GM18909 (cell line): ENCODE measurements at regions not wholly inside any gene's neighbourhood (a gene's known extent, or its start where the extent isn't known, plus 50 kb on each side); places are given as distances from the start of the nearest gene placed in this dataset.
"Not testable (repeated sequence)": the region's sequence is repeated elsewhere in the genome, so short reads cannot be mapped to it uniquely, and the experiment has no call there.

Experiments
- ATAC-seq: cut with Tn5 transposase; IDR thresholded peaks from one replicate; pipeline ENCODE4 v1.9.1; 2021; ENCODE audit warnings: mild to moderate bottlenecking; ENCODE audit not compliant: unreplicated experiment, poor library complexity

- ATAC-seq: no peak
Observed at GRCh38 chr18:60069145-60069544, 169.3 kb downstream of the PMAIP1 start.

DNA sequence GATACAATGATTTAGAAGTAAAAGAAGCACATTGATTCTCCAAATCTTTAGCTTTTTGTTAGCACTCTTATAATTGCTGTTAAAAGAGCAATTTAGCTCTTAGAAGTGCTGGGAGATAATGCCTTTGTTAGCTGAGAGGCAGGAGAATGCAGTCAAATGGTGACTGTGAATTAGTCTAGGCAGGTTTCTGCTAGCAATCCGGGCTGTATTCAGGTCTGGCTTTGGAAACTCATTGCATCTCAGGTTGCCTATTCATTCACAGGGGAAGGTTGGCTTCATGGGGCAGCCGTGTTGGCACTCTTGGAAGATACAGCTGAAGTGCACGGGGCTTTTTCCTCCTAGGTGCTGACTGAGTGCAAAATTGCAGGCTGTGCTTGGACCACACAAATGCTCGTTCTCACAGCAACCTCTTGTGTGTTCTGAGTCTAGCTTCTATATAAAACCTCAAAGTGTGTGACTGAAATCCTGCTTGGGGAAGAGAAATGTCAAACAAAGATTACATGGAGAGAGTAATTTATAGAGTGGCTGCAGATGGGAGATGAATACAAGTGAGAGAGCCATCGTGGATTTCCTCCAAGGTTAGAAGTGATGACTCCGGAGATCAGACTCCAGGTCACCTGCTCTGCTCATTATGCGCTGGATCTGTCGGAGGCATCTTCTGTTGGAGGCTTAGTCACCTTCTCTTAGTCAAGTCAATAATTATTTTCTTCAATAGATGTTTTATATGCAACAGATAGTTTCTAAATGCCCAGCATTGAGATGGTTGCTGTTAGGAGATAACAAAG is 167.8 kb downstream of the PMAIP1 start:
- no peak for ATAC-seq

GRCh38 chr18:60066219-60066975 is 166.6 kb downstream of the PMAIP1 start:
- no peak for ATAC-seq

DNA sequence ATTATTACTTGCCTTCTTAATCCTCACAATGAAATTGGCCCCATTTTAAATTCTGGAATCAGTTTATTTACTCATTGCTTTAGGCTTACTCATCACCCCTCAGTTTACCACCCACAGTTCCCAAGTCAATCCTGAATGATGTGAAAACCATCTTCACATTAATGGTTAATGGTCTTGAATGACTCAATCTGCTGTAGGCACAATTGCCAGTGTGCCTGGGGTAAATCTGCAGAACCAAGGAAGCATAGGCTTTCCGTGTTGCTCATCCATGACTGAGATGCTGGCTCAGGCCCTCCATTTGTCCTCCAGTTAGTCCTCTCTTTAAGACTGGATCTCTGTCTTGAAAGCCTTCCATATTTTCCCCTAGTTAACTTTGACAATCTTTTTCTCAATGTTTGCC is 164.5 kb downstream of the PMAIP1 start:
- ATAC-seq: no peak

- not testable (repeated sequence) for ATAC-seq
Observed at GRCh38 chr18:60062831-60063230, 163.0 kb downstream of the PMAIP1 start.

DNA sequence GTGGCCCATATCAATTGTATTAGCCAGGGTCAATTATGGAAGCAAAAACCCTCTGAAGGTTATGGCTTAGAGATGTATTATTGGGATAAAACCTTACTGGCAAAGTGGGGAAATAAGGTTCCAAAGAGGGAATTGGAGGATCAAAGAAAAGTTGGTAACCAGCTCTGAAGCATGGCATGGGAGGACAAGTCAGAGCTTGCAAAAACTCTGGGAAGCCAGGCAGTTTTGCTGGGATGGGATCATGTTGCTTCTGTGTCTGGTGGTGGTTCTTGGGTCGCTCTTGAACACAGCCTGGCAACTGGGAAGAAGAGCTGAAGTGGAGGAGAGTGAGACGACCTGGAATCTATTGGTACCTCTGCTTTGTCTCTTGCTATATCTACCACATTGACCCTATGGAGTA is 162.6 kb downstream of the PMAIP1 start:
- ATAC-seq: no peak

GRCh38 chr18:60060578-60060977 is 160.8 kb downstream of the PMAIP1 start:
- no peak for ATAC-seq

DNA sequence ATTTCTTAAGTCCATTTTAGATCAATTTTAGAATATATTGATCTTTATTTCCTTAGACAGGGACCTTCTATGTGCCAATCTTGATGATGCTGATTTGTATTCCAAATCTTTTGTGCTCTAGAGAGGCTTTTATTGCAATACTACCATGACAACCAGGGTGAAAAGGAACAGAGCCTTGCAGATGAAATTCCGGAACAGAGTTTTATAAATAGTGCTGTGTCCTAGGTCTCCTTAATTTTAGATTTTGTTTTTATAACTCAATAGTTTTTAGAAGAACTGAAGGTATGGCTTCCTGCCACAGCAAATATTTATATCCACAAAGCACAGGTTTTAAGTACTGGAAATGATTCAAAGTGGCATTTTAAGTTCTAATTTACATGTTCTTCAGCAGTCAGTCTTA is 160.2 kb downstream of the PMAIP1 start:
- ATAC-seq: no peak

GRCh38 chr18:60059216-60059615 is 159.4 kb downstream of the PMAIP1 start:
- ATAC-seq: no peak

- no peak for ATAC-seq
Observed at GRCh38 chr18:60053747-60054304, 154.0 kb downstream of the PMAIP1 start.

GRCh38 chr18:60050821-60051220 is 151.0 kb downstream of the PMAIP1 start:
- no peak for ATAC-seq

DNA sequence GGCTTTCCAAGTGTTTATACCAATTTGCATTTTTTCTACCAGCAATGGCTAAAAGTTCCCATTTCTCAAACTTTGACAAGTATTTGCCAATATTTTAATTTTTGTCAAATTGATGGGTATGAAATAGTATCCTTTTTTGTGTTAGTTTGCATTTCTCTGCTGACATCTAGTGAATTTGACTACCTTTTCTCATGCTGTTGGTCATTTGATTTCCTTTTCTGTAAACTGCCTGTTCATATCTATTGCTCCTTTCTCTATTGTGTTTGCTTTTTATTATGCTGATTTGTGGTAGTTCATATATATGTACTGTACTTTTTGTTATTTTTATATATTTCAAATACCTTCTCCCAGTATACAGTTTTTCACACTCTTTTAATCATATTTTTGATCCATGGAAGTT is 149.4 kb downstream of the PMAIP1 start:
- no peak for ATAC-seq

DNA sequence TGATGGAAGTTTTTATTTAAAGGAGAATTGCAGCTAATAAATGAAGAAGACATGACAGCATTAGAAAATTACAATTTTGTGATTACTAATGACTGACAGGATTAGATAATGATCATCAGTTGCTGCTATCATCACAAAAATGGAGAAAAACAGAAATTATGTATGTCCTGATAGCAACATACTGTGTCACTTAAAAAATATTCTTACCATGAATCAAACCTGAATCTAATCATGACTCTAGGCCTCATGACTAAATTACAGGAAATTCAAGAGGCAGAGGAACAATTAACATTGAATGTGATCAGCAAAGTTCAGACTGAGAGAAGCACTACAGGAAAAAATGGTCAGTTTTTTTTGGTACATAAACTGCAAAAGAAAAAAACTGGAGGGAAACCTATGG is 147.8 kb downstream of the PMAIP1 start:
- ATAC-seq: no peak

DNA sequence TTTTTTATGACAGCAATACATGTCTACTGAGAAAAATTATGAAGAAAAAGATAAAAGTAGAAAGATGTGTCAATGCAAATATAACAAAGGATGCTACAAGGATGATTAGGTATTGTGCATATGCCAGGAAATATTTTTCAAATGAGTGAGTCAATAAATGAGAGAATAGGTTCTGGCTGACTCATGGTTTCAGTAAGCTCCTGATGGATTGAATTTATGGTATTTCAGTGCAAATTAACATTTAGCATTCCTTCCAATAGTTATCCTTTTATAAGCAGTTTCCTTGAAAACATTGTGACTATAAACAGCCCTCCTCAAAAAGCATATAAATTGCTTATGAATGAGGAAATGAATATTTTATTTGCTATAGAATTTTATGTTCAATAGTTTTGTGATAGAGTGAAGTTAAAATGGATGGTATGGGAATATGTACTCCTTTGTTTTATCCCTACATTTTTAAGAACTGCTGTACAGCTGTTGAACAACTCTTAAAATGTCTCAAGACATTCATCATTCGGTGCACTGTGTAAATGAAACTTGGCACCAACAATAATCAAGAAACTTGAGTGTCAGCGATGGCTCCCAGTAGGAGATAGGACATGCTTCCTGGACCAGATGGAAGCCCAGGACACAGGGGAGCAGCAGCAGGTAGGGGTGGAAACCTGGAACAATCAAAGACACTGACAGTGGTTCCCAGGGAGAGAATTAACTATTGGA is 144.7 kb downstream of the PMAIP1 start:
- ATAC-seq: no peak

DNA sequence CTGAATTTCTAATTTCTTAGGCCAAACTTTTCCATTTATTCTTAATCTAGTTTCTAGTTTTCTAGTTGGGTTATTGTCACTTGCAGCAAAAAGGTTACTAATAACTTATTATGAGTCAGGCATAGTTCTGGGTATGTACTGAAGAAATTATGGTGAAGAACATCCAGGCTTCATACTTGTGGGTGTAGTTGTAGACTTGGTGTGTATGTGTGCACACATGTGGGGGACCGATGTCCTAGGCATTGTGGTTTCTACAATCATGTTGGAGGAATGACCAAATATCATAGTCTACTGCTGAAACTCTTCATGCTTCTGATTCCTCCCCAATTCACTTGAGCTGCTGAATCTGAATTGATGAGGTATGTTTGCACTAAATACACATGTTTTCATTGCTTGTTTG is 141.2 kb downstream of the PMAIP1 start:
- no peak for ATAC-seq

GRCh38 chr18:60038731-60039130 is 138.9 kb downstream of the PMAIP1 start:
- ATAC-seq: no peak

DNA sequence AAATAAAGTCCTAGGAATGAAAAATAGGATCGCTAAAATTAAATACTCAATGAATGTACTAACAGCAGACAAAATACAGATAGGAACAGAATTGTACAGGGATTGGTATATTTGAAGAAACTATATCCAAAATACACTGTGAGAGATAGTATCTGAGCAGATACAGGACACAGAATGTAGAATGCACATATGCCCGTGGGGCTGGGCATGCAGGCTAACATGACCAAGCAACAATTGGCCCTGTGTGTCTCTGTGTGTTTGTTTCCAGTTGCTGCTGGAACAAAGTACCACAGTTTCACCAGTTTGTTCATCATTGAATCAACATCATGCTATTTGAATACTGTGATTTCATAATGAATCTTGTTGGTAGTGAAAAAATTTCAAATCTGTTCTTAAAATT is 127.6 kb downstream of the PMAIP1 start:
- ATAC-seq: no peak

DNA sequence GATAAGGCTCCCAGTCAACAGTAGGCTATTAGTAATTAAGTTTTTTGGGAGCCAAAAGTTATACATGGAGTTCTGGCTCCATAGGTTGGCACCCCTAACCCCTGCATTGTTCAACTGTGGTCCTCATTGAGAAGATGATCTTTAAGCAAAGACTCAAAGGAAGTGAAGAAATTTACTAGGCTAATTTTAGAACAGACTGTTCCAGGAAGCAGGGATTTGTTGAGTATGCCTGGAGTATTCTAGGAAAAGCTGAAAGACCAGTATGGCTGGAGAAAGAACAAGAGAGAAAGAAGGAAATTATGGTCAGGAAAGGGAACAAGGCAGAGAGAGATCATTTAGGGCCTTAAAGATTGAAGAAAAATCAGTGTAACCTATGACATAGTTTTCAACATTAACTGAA is 125.1 kb downstream of the PMAIP1 start:
- no peak for ATAC-seq

- ATAC-seq: no peak
Observed at GRCh38 chr18:60024345-60024744, 124.5 kb downstream of the PMAIP1 start.

GRCh38 chr18:60022671-60023276 is 123.0 kb downstream of the PMAIP1 start:
- ATAC-seq: no peak
